MG63 (cell line): ENCODE measurements at regions not wholly inside any gene's neighbourhood (a gene's known extent, or its start where the extent isn't known, plus 50 kb on each side); places are given as distances from the start of the nearest gene placed in this dataset.

Source experiments
- DNase-seq: peaks from one replicate; pipeline ENCODE4 v3.0.0-alpha.2; 2020
- H3K27me3 ChIP-seq: fragments of 250-450 bp; sonication (Bioruptor Pico); 2 replicates; pipeline ENCODE4 v1.5.1; 2020; ENCODE audit warnings: mild to moderate bottlenecking, moderate library complexity
- H3K36me3 ChIP-seq: fragments of 250-450 bp; sonication (Bioruptor Pico); 2 replicates; pipeline ENCODE4 v1.5.1; 2020; ENCODE audit warnings: mild to moderate bottlenecking, moderate library complexity
- H3K4me3 ChIP-seq: fragments of 250-450 bp; sonication (Bioruptor Pico); 2 replicates; pipeline ENCODE4 v1.5.1; 2020; ENCODE audit warnings: mild to moderate bottlenecking, moderate library complexity
- H3K9me3 ChIP-seq: fragments of 250-450 bp; sonication (Bioruptor Pico); 2 replicates; pipeline ENCODE4 v1.5.1; 2020; ENCODE audit warnings: mild to moderate bottlenecking, moderate library complexity

DNA sequence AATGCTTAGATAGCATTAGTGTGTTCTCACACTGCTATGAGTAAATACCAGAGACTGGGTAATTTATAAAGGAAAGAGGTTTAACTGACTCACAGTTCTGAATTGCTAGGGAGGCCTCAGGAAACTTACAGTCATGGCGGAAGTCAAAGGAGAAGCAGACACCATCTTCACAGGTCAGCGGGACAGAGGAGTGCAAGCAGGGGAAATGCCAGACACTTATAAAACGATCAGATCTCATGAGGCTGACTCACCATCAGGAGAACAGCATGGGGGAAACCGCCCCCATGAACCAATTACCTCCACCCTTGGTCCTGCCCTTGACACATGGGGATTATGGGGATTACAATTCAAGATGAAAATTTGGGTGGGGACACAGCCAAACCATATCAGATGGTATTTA lies 381.5 kb upstream of the DPPA4 start:
- Histone ChIP-seq H3K27me3 (no peaks in the 10 kb centered on the region), H3K9me3 (no peaks in the 10 kb centered on the region; the same call in 1 of the 2 replicates), H3K36me3 (no peaks in the 10 kb centered on the region), H3K4me3 (no peak overlapping the region)
- DNase-seq = no peak

DNA sequence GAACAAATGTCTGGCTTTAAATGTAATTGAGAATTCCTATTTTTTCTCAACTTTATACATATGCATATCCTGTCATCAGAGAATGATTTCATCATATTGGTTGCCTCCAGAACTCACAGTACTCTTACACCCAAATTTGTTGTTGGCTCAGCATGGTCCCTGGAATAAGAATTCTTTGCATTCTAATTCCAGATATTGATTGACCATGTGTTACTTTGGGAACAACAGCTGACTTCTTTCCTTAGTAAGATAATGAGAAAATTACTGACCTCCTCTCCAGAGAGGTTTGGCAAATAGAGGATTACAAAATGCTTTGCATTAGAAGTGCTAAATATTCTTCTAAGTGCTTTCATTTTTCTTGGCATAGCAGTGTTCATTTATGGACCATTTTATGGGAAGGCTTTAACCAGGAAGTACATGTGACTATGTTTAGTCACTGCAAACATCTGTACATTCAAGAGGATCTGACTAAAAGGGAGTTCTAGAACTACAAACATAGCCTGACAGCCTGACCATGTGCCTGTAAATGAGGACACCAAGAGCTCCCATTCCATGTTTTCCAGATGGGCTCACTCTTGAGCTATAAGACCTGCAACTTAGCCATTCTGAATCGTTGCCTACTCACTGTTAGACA lies 391.6 kb upstream of the DPPA4 start:
- H3K4me3 ChIP-seq = no peak overlapping the region
- no peaks in the 10 kb centered on the region for H3K9me3 ChIP-seq
- no peaks in the 10 kb centered on the region for H3K36me3 ChIP-seq
- no peaks in the 10 kb centered on the region for H3K27me3 ChIP-seq
- DNase-seq = no peak

DNA sequence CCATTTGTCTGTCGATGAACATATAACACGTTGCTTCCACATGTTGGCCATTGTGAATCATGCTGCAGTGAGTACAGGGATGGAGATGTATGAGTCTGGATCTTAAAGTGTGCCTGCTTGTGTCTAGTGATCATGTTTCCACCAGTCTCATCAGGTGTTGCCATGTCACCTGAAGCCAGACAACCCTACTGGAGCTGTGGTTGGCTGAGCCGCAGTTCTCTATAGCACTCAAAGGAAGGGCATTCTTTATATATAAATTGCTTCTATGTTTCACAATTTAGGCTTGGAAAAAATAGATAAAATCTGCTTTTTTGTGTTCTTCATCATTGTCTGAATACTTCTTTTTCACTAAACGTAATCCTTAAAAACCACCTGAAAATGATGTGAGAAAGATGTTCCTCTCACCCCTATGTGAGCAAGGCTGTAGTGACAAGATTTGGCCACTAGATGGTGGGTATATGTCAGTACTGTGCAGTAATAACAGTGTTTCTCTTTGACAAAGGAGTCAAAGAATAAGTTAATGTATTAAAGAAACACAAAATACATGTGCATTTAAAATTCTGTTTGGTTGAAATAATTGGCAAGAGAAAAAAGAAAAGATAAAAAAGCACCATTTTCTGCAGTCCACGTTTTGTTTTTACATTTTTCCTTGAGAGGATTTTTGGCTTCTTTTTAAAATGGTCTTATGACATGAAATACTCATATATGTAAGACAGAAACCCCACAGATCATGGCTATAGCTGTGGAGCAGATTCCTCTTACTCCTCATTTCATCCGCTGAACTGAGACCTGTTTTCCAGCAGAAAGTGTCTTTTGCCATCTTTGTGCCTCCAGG lies 394.5 kb upstream of the DPPA4 start:
- H3K4me3 ChIP-seq = no peak overlapping the region
- H3K36me3 ChIP-seq = no peaks in the 10 kb centered on the region
- DNase-seq = peak; percentile 22
- no peaks in the 10 kb centered on the region for H3K27me3 ChIP-seq
- H3K9me3 ChIP-seq = 0 out of 2 replicates have a peak, but pooled peaks cover 3% of the 10 kb centered on the region

DNA sequence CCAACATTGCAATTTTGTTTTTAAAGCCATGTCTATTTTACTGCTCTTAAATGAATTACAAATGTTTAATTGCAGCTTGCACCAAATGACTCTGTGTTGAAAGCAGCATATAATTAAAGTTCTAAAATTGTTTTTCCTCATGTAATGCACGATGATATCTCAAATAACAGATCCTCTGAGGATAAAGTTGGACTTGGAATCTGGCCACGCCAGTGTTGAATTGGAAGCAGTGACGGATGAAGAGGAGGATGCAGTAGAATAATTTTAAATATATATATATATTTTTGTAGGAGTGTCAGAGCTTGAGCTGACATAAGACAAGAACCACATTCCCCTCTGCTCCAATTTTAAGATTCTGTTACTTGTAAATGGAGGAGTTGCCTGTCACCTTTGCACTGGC lies 406.6 kb upstream of the DPPA4 start:
- H3K27me3 ChIP-seq = no peaks in the 10 kb centered on the region
- no peaks in the 10 kb centered on the region for H3K9me3 ChIP-seq
- no peaks in the 10 kb centered on the region for H3K36me3 ChIP-seq
- DNase-seq = no peak
- H3K4me3 ChIP-seq = no peak overlapping the region

DNA sequence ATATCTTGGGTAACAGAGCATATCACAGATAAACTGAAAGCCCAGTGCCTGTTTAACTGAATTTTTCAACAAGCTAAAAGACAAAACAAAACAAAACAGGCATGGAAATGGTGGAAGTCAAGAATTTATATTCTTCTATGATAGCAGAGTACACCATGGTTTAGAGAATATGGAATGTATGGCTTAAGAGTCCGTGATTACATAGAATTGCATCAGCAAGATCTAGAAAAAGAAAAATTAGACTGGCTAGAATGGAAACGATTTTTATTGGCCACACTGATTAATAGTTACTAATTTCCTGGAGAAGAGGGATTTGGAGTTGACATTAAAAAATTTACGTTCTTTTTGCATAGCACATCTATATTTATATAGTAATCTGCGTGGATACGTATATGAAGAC lies 435.2 kb upstream of the DPPA4 start:
- Histone ChIP-seq H3K27me3 (no peaks in the 10 kb centered on the region), H3K9me3 (no peaks in the 10 kb centered on the region), H3K36me3 (no peaks in the 10 kb centered on the region), H3K4me3 (no peak overlapping the region)
- no peak for DNase-seq

DNA sequence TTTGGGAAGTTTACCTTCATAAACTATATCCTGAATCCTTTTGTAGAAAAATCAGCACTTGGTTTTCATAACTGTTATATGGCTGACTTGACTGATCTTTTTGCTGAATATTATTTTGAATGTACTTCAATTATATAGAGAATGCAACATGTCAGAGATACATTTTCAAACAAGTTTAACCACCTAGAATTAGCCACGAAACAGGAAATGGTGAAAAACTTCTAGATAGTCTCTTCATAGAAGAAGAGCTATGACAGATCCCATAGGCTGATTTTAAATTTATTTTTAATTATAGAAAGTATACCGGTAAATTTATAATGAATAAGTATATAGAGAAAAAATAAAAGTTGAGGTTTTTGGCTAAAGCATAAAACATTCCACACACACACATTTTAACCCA lies 436.8 kb upstream of the DPPA4 start:
- Histone ChIP-seq H3K4me3 (no peak overlapping the region), H3K36me3 (no peaks in the 10 kb centered on the region), H3K9me3 (no peaks in the 10 kb centered on the region), H3K27me3 (no peaks in the 10 kb centered on the region)
- no peak for DNase-seq

DNA sequence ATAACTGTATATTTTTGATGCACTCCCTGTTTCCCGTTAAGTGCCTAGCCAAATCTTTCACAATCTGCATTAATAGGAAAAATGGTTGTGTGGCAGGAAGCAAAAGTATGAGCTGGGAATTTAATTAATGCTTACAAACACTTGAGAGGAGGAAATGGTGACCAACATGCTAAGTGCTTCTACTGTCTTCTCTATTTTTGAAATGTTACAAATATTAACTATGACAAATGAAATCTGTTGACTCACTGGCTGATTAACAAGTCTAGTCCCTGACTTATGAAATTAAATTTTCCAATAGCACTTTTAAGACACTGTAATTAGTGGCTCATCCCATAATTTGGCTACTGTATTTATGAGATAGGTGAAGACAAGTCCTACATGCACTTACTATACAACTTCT lies 446.9 kb upstream of the DPPA4 start:
- H3K36me3 ChIP-seq = no peaks in the 10 kb centered on the region
- H3K9me3 ChIP-seq = no peaks in the 10 kb centered on the region
- H3K27me3 ChIP-seq = no peaks in the 10 kb centered on the region
- no peak overlapping the region for H3K4me3 ChIP-seq
- DNase-seq = no peak

DNA sequence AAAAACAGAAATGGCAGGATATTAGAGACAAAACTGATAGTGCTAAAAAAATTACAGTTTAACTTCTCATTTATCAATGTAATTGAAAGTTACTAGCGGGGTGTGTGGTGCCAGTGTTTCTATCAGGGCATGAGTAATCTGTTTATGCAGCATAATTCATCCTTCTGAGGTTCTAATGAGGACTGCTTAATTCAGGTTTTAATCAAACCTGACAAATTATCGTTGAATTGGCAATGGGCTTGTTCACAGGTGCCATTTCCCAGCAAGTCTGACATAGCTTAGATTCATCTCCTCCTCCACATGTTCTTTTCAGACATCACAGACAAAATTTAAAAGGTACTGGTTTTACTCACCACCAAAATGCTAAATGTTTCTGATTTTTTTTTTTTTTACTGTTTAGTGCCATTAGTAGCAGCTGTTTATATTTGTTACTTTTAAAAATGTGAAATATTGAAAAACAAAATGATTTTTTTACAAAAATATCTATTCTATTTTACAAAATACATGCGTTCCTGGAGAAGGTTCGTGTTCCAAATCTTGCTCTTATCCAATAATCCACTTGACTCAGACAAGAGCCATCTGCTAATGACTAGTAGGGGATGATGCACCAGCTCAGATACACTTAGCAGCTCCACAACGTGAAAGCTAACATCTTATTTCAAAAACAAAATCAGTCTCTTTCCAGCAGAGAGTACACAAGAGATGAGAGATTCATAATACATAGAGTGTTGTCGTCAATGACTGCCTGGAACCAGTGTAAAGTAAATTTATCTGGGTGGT lies 447.7 kb upstream of the DPPA4 start:
- Histone ChIP-seq H3K9me3 (no peaks in the 10 kb centered on the region), H3K27me3 (no peaks in the 10 kb centered on the region), H3K36me3 (no peaks in the 10 kb centered on the region), H3K4me3 (no peak overlapping the region)
- DNase-seq = no peak

DNA sequence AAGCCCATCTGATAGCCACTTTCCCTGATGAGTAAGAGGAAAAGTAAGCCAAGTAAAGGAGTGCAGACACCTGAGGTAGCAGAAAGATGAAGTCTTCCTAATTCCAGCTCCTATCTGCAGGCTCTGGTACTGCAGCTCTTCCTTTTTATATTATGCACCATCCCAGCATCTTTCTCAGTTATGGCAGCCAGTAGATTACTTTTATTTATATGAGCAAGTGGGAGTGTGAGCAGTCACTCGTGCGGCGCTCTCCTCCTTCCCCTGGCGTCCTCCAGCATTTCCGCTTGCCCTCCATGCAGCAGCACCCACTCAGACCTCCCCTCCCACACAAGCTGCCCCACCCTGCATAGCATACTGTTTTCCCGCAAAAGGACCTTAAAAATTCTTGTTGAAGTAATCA lies 465.9 kb upstream of the DPPA4 start:
- Histone ChIP-seq H3K36me3 (no peaks in the 10 kb centered on the region), H3K27me3 (no peaks in the 10 kb centered on the region), H3K9me3 (peaks cover 2% of the 10 kb centered on the region; the same call in 1 of the 2 replicates), H3K4me3 (no peak overlapping the region)
- DNase-seq = no peak

DNA sequence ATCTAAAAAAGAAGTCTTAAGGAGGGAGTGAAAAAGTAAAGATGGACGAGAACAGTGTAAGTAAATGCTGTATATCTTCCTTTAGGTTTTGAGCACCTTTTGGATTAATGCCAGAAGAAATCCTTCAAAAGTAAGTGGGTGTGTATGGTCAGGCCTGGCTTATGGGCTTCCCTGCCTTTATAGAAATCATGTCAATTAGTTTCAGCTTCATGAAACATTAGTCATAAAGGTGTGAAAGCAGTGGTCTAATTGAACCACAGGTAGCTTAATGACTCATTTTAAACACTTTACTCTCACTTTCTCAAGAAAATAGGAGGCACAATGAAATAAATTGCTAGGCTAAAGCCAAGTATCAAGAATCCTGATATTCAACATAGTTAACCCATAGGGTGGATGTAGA lies 467.4 kb upstream of the DPPA4 start:
- no peak for DNase-seq
- peaks cover 2% of the 10 kb centered on the region; the same call in 1 of the 2 replicates for H3K9me3 ChIP-seq
- no peaks in the 10 kb centered on the region for H3K27me3 ChIP-seq
- H3K4me3 ChIP-seq = no peak overlapping the region
- H3K36me3 ChIP-seq = no peaks in the 10 kb centered on the region

DNA sequence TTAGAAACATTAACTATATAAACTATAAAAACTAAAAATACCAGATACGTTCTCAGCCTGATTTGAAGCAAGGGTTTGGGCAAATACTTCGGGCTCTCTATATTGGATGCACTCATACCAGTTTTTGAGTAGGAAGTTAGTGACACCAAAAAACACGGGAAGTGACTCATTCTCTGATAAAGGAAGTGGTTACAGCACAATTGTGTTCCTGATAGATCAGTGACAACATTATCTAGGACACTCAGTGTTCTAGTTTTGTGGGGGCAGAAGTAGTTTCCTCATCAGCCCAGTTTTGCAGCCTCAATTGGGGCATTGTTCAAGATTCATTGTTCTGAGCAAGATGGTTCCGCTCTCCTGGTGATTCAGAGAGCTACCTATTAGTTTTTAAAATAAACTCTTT lies 469.6 kb upstream of the DPPA4 start:
- H3K4me3 ChIP-seq = no peak overlapping the region
- no peaks in the 10 kb centered on the region for H3K27me3 ChIP-seq
- H3K9me3 ChIP-seq = no peaks in the 10 kb centered on the region
- DNase-seq = no peak
- no peaks in the 10 kb centered on the region for H3K36me3 ChIP-seq

DNA sequence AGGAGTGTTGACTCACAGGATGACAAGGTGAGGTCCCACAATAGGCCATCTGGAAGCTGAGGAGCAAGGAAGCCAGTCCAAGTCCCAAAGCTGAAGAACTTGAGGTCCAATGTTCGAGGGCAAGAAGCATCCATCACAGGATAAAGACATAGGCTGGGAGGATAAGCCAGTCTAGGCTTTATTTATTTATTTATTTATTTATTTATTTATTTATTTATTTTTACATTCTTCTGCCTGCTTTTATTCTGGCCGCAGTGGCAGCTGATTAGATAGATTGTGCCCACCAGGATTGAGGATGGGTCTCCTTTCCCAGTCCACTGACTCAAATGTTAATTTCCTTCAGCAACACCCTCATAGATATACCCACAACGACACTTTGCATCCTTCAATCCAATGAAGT lies 472.2 kb upstream of the DPPA4 start:
- Histone ChIP-seq H3K9me3 (0 out of 2 replicates have a peak, but pooled peaks cover under 1% of the 10 kb centered on the region), H3K4me3 (no peak overlapping the region), H3K36me3 (no peaks in the 10 kb centered on the region), H3K27me3 (no peaks in the 10 kb centered on the region)
- no peak for DNase-seq

DNA sequence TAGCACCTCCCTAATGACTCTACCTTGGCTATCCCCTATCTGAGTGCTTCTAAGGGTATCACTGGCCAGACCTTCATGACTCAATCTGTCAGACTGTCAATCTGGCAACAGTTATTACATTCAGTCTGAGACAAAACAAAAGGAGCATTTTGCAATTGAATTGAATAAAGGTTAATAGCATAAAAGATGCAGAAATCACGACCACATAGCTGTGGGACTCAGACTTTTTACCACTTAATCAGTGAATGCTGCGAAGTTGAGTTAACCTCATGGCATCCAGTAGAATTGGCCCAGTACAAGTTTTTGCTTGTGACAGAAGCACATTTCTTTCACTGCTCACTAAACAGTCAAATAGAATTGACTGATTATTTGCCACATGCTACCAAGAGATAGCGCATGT lies 480.7 kb upstream of the DPPA4 start:
- DNase-seq = no peak
- no peak overlapping the region for H3K4me3 ChIP-seq
- H3K27me3 ChIP-seq = no peaks in the 10 kb centered on the region
- H3K36me3 ChIP-seq = no peaks in the 10 kb centered on the region
- 0 out of 2 replicates have a peak, but pooled peaks cover 2% of the 10 kb centered on the region for H3K9me3 ChIP-seq

DNA sequence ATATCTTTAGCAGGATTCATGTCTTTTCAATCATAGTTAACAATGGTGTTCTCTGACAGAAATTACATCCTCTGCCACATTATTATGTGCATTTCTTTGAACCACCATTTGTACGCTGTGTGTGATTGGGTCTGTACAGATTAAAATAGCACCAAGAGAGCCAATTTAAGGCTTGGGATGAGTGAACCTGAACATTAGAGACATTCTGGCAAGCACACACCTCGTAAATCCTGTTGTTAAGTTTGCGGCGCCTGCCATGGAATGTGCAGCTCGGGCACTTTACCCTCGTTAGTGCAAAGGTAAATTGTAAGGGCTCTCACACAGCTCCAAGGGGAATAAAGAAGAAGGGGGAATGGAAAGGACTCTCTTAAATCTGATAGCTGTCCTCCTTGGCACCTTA lies 482.4 kb upstream of the DPPA4 start:
- no peaks in the 10 kb centered on the region for H3K27me3 ChIP-seq
- no peaks in the 10 kb centered on the region for H3K9me3 ChIP-seq
- no peak for DNase-seq
- no peaks in the 10 kb centered on the region for H3K36me3 ChIP-seq
- H3K4me3 ChIP-seq = no peak overlapping the region

DNA sequence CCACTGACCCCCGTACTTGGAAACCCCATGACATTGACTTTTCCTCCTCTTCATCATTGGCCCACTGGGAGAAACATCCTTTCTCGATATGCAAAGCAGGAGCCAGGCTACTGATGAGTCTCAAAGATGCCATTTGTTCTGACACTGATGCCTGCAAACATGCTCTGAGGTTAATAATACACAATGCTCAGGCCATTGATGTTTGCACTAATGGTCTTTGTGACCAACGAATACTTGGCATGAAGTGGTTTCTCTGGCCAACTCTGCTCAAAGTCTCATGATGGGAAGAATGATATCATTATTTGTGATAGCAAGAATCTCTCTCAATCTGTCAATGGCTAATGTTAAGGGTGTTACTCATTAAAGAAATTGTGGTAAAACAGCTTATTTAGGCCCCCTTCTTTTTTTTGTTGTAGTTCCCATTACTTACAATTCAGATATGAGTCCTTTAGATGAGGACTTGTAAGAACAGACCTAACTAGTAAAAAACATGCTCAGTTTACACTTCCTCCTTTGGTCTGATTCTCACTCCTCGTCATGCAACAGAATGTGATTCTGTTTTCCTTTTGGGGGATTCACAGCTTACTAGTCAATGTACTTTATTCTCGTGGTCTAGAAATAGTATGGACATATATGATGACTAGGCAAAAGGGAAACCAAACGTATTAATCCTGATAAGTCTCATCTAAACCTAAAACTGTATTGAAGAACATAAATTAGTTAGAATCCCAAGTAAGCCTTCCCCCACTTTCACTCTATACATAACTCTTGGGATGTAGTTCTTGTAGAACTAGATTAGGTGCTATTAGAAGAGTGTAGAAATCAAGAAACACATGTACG lies 488.8 kb upstream of the DPPA4 start:
- Histone ChIP-seq H3K9me3 (no peaks in the 10 kb centered on the region), H3K4me3 (no peak overlapping the region), H3K36me3 (no peaks in the 10 kb centered on the region), H3K27me3 (no peaks in the 10 kb centered on the region)
- no peak for DNase-seq

DNA sequence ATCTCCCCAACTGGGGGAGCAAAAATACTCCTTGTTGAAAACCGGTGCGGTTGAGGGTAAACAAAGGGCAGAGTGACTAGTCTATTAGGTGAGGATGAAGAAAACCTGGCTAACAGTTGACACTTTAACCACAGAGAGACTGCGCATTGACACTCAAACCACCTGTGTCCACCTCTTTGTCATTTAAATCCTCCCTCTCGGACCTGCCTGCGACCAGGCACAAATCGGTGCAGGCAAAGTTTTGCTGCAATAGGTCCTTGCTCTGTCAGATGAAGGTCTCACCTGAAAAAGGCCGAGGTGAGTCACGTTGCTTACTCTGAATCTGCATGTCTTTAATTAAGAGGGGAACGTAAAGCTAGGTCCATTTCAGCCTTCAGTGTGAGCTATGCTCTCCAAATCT lies 494.1 kb upstream of the DPPA4 start:
- H3K27me3 ChIP-seq = no peaks in the 10 kb centered on the region
- no peak overlapping the region for H3K4me3 ChIP-seq
- H3K36me3 ChIP-seq = no peaks in the 10 kb centered on the region
- no peak for DNase-seq
- H3K9me3 ChIP-seq = no peaks in the 10 kb centered on the region

DNA sequence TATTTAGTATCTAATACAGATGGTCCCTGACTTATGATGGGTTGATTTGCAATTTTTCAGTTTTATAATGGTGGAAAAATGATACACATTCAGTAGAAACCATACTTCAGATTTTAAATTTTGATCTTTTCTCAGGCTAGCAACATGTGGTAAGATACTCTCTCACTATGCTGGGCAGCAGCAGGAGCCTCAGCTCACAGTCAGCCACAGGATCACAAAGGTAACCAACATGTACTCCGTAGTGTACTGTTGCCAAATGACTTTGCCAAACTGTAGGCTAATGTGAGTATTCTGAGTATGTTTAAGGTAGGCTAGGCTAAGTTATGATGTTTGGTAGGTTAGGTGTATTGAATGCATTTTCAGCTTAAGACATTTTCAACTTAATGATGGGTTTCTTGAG lies 498.6 kb upstream of the DPPA4 start:
- no peak overlapping the region for H3K4me3 ChIP-seq
- H3K27me3 ChIP-seq = no peaks in the 10 kb centered on the region
- no peaks in the 10 kb centered on the region for H3K36me3 ChIP-seq
- DNase-seq = no peak
- H3K9me3 ChIP-seq = no peaks in the 10 kb centered on the region
